Calu3 (cell line): ENCODE measurements at regions not wholly inside any gene's neighbourhood (a gene's known extent, or its start where the extent isn't known, plus 50 kb on each side); places are given as distances from the start of the nearest gene placed in this dataset.

Experiments used
- BruUV-seq: library from RNA; stranded (reverse); fragments of 400-500 nt; replicated peaks from 2 replicates; lab custom pipeline; 2021; lab: Mats Ljungman, UMichigan
- CTCF ChIA-PET: fragments of 300-600 bp; sonication (Branson Sonifier 250); formaldehyde crosslinking; loops from one replicate; lab custom pipeline; 2022; ENCODE audit warnings: antibody characterized with exemption; lab: Charles Lee
- DNase-seq: peaks from one replicate; pipeline ENCODE4 v3.0.0; 2022
- H3K27ac Mint-ChIP-seq: one replicate; pipeline ENCODE4 v1.8.0; 2022; ENCODE audit warnings: mixed read lengths; ENCODE audit not compliant: unreplicated experiment
- H3K27me3 Mint-ChIP-seq: one replicate; pipeline ENCODE4 v1.8.0; 2022; ENCODE audit warnings: mixed read lengths; ENCODE audit not compliant: unreplicated experiment
- H3K36me3 Mint-ChIP-seq: one replicate; pipeline ENCODE4 v1.8.0; 2022; ENCODE audit warnings: mild to moderate bottlenecking, moderate library complexity, mixed read lengths; ENCODE audit not compliant: insufficient read depth, unreplicated experiment
- H3K4me1 Mint-ChIP-seq: one replicate; pipeline ENCODE4 v1.8.0; 2022; ENCODE audit warnings: mild to moderate bottlenecking, low read depth, mixed read lengths; ENCODE audit not compliant: unreplicated experiment
- H3K4me3 Mint-ChIP-seq: one replicate; pipeline ENCODE4 v1.8.0; 2022; ENCODE audit warnings: mild to moderate bottlenecking, low read depth, moderate library complexity, mixed read lengths; ENCODE audit not compliant: unreplicated experiment
- H3K9me3 Mint-ChIP-seq: one replicate; pipeline ENCODE4 v1.8.0; 2022; ENCODE audit warnings: low read depth, mixed read lengths; ENCODE audit not compliant: unreplicated experiment
- intact Hi-C: fragments of 100-400 bp; cut with micrococcal nuclease; formaldehyde crosslinking; loops from one replicate; pipeline ENCODE4 v1.10.0; 2022; ENCODE audit not compliant: unreplicated experiment
- TF ChIP-seq, protein P1 (sequence below): fragments of 200-600 bp; IDR thresholded peaks from one replicate; pipeline ENCODE4 v1.8.0; 2022; ENCODE audit warnings: antibody characterized with exemption; ENCODE audit not compliant: unreplicated experiment

DNA sequence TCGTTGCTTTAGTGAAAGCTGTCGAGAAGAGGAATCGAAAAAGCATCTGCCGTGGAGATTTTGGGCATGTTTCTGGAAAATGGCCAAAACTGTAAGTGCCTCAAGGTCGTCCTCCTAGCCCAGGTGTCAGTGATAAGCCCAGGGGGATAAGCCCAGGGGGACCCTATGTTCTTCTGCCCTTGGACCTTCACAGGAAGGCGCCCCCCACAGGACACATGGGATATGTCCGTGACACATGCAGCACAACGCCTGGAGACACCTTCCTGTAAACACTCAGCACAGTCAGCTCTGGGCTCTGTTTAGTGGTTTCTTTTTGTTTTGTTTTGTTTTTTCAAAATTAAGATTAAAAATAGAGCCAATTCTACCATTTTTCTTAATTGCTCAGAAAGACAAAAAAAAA is 272.7 kb downstream of the KLF6 start:
- Mint-ChIP-seq H3K27ac (no peak overlapping the region), H3K36me3 (no peaks in the 10 kb centered on the region), H3K4me1 (no peaks in the 10 kb centered on the region), H3K9me3 (peaks cover 2% of the 10 kb centered on the region), H3K27me3 (no peaks in the 10 kb centered on the region), H3K4me3 (no peak overlapping the region)
- TF ChIP-seq, protein P1, sequence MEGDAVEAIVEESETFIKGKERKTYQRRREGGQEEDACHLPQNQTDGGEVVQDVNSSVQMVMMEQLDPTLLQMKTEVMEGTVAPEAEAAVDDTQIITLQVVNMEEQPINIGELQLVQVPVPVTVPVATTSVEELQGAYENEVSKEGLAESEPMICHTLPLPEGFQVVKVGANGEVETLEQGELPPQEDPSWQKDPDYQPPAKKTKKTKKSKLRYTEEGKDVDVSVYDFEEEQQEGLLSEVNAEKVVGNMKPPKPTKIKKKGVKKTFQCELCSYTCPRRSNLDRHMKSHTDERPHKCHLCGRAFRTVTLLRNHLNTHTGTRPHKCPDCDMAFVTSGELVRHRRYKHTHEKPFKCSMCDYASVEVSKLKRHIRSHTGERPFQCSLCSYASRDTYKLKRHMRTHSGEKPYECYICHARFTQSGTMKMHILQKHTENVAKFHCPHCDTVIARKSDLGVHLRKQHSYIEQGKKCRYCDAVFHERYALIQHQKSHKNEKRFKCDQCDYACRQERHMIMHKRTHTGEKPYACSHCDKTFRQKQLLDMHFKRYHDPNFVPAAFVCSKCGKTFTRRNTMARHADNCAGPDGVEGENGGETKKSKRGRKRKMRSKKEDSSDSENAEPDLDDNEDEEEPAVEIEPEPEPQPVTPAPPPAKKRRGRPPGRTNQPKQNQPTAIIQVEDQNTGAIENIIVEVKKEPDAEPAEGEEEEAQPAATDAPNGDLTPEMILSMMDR, result no peak
- intact Hi-C loops, result no loop called here
- CTCF ChIA-PET, result interaction anchor here (0.6 kb wide), 1 partner anchor 35 kb away, joined by 3 read pairs; no protein-coding TSS in a partner anchor
- no TSS peak for BruUV-seq
- no peak for DNase-seq

- H3K4me3 Mint-ChIP-seq, result no peak overlapping the region
- TF ChIP-seq, protein P1, result no peak
- H3K9me3 Mint-ChIP-seq, result no peaks in the 10 kb centered on the region
- BruUV-seq, result no TSS peak
- intact Hi-C loops, result no loop called here
- no peaks in the 10 kb centered on the region for H3K4me1 Mint-ChIP-seq
- no peak for DNase-seq
- CTCF ChIA-PET, result no interaction called here
- H3K27ac Mint-ChIP-seq, result no peak overlapping the region
- H3K27me3 Mint-ChIP-seq, result no peaks in the 10 kb centered on the region
- H3K36me3 Mint-ChIP-seq, result no peaks in the 10 kb centered on the region
Measured at GRCh38 chr10:3511483-3511882, 273.5 kb downstream of the KLF6 start.

- no peaks in the 10 kb centered on the region for H3K27me3 Mint-ChIP-seq
- CTCF ChIA-PET, result no interaction called here
- H3K36me3 Mint-ChIP-seq, result no peaks in the 10 kb centered on the region
- H3K4me1 Mint-ChIP-seq, result no peaks in the 10 kb centered on the region
- H3K27ac Mint-ChIP-seq, result no peak overlapping the region
- no peaks in the 10 kb centered on the region for H3K9me3 Mint-ChIP-seq
- no TSS peak for BruUV-seq
- H3K4me3 Mint-ChIP-seq, result no peak overlapping the region
- intact Hi-C loops, result no loop called here
- no peak for DNase-seq
- TF ChIP-seq, protein P1, result no peak
Measured at GRCh38 chr10:3510741-3511140, 274.3 kb downstream of the KLF6 start.

DNA sequence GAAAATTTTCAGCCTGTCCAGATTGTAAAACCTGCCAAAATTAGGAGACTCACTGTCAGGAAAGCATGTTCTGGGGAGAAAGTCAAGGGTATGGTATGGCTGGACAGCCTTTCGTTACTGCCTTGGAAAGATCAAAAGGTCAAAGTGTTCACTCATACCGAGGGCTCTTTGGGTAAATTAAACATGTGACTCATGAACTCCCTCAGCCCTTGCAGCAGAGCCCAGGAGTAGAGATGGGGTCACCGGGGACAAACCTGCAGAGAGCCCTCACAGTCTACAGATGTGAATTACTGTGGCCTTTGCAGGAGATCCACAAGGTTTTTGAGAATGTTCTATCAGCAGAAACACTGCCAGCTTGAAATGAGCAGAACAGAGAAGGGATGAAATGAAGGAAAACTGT is 275.7 kb downstream of the KLF6 start:
- Mint-ChIP-seq H3K4me3 (no peak overlapping the region), H3K4me1 (no peaks in the 10 kb centered on the region), H3K36me3 (no peaks in the 10 kb centered on the region), H3K9me3 (no peaks in the 10 kb centered on the region), H3K27ac (no peak overlapping the region), H3K27me3 (no peaks in the 10 kb centered on the region)
- no TSS peak for BruUV-seq
- no peak for DNase-seq
- CTCF ChIA-PET, result no interaction called here
- TF ChIP-seq, protein P1, result no peak
- intact Hi-C loops, result no loop called here
